Stomach (tissue), 4 donors: ENCODE measurements at regions not wholly inside any gene's neighbourhood (a gene's known extent, or its start where the extent isn't known, plus 50 kb on each side); places are given as distances from the start of the nearest gene placed in this dataset.

Experiments
- EP300 ChIP-seq: sonication (generic); formaldehyde crosslinking; IDR thresholded peaks from one replicate; pipeline ENCODE4 v1.6.1; 2017; ENCODE audit warnings: antibody characterized with exemption
- POLR2A ChIP-seq, 4 donors: fragments of 450-650 bp; IDR thresholded peaks; one replicate each; pipeline ENCODE4 v1.6.1; 2016; ENCODE audit warnings: antibody characterized with exemption in 4 of 4, control low read depth in 2 of 4, mild to moderate bottlenecking in 1 of 4, moderate library complexity in 1 of 4
- POLR2AphosphoS5 ChIP-seq, 3 donors: sonication (generic); formaldehyde crosslinking; IDR thresholded peaks; one replicate each; pipeline ENCODE4 v1.6.1; 2016; ENCODE audit warnings: antibody characterized with exemption in 3 of 3
- TF ChIP-seq, protein P1 (sequence below), 7 experiments: fragments of 450-650 bp in 4 of 7; fragments of 200-600 bp in 3 of 7; sonication (generic) in 3 of 7; IDR thresholded peaks; one replicate each; pipeline ENCODE4 v1.5.1; 2016 to 2019; ENCODE audit warnings: antibody characterized with exemption in 7 of 7, control low read depth in 2 of 7, mild to moderate bottlenecking in 1 of 7

DNA sequence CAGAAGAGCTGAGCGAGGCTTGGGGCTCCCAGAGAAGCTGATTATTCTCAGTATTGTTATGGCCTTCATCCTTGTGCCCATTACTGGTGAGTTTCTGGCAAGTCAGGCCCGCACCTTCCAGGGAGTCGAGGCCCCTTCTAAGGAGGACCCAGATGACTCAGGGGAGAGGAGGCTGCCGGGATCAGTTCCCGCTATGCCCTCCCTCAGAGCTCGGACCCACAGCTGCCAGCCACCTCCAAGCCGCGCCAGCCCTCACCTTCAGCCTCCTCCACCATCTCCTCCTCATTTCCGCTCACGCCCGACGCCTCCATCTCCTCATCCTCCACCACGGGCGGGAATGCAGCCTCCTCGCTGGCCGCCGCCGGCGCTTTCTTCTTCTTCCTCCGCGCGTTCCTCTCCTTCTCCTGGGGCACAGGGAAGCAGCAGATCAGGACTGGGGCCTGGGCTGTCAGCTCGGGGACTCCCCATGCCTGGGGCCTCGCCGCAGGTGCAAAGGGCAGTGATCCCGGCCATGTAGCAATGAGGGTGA lies 83.2 kb downstream of the RFLNA start:
- TF ChIP-seq, protein P1, sequence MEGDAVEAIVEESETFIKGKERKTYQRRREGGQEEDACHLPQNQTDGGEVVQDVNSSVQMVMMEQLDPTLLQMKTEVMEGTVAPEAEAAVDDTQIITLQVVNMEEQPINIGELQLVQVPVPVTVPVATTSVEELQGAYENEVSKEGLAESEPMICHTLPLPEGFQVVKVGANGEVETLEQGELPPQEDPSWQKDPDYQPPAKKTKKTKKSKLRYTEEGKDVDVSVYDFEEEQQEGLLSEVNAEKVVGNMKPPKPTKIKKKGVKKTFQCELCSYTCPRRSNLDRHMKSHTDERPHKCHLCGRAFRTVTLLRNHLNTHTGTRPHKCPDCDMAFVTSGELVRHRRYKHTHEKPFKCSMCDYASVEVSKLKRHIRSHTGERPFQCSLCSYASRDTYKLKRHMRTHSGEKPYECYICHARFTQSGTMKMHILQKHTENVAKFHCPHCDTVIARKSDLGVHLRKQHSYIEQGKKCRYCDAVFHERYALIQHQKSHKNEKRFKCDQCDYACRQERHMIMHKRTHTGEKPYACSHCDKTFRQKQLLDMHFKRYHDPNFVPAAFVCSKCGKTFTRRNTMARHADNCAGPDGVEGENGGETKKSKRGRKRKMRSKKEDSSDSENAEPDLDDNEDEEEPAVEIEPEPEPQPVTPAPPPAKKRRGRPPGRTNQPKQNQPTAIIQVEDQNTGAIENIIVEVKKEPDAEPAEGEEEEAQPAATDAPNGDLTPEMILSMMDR (IDR thresholded peaks at IDR 0.05): no peak
- TF ChIP-seq POLR2A (IDR thresholded peaks at IDR 0.05) (no peak), POLR2AphosphoS5 (IDR thresholded peaks at IDR 0.05) (no peak), EP300 (no peak)
